ENCODE measurements at regions not wholly inside any gene's neighbourhood (a gene's known extent, or its start where the extent isn't known, plus 50 kb on each side); places are given as distances from the start of the nearest gene placed in this dataset.

- no peaks in the 10 kb centered on the region for H3K4me1 ChIP-seq (ENCODE audit: low read length)
- H3K9ac ChIP-seq (ENCODE audit: low read length): no peak overlapping the region
- no peak for DNase-seq
- no peaks in the 10 kb centered on the region for H3K27me3 ChIP-seq (ENCODE audit: low read length)
- H3K79me2 ChIP-seq (ENCODE audit: low read length): no peaks in the 10 kb centered on the region
- no peak overlapping the region for H3K27ac ChIP-seq (ENCODE audit: low read length)
- H2AFZ ChIP-seq (ENCODE audit: low read length): no peak overlapping the region
- no peaks in the 10 kb centered on the region for H3K9me2 ChIP-seq (replicated peaks; ENCODE audit: insufficient read depth, low read length)
- H3K4me3 ChIP-seq (ENCODE audit: low read length): no peak overlapping the region
- H3K9me3 ChIP-seq (ENCODE audit: low read length): no peaks in the 10 kb centered on the region
- no peak overlapping the region for H3K4me2 ChIP-seq (ENCODE audit: low read depth, low read length, poor library complexity, severe bottlenecking)
- H4K20me1 ChIP-seq (ENCODE audit: insufficient read depth, low read depth, low read length): no peaks in the 10 kb centered on the region
- H3K36me3 ChIP-seq (ENCODE audit: insufficient read depth, low read length): no peaks in the 10 kb centered on the region
Measured at GRCh38 chr3:76812649-76813242, 227.2 kb upstream of the ROBO2 start.

- H3K27ac ChIP-seq (ENCODE audit: low read length): no peak overlapping the region
- no peak overlapping the region for H3K9ac ChIP-seq (ENCODE audit: low read length)
- no peak for DNase-seq
- H3K27me3 ChIP-seq (ENCODE audit: low read length): no peaks in the 10 kb centered on the region
- no peaks in the 10 kb centered on the region for H3K9me3 ChIP-seq (ENCODE audit: low read length)
- H3K36me3 ChIP-seq (ENCODE audit: insufficient read depth, low read length): no peaks in the 10 kb centered on the region
- no peak overlapping the region for H3K4me2 ChIP-seq (ENCODE audit: low read depth, low read length, poor library complexity, severe bottlenecking)
- no peak overlapping the region for H2AFZ ChIP-seq (ENCODE audit: low read length)
- no peak overlapping the region for H3K4me3 ChIP-seq (ENCODE audit: low read length)
- H3K4me1 ChIP-seq (ENCODE audit: low read length): no peaks in the 10 kb centered on the region
- no peaks in the 10 kb centered on the region for H3K79me2 ChIP-seq (ENCODE audit: low read length)
- no peaks in the 10 kb centered on the region for H3K9me2 ChIP-seq (replicated peaks; ENCODE audit: insufficient read depth, low read length)
- H4K20me1 ChIP-seq (ENCODE audit: insufficient read depth, low read depth, low read length): no peaks in the 10 kb centered on the region
Measured at GRCh38 chr3:76815561-76815960, 224.3 kb upstream of the ROBO2 start.

- Histone ChIP-seq H3K36me3 (ENCODE audit: insufficient read depth, low read length) (no peaks in the 10 kb centered on the region), H3K4me2 (ENCODE audit: low read depth, low read length, poor library complexity, severe bottlenecking) (no peak overlapping the region), H2AFZ (ENCODE audit: low read length) (no peak overlapping the region), H3K9ac (ENCODE audit: low read length) (no peak overlapping the region), H3K9me2 (replicated peaks; ENCODE audit: insufficient read depth, low read length) (no peaks in the 10 kb centered on the region), H3K79me2 (ENCODE audit: low read length) (no peaks in the 10 kb centered on the region), H4K20me1 (ENCODE audit: insufficient read depth, low read depth, low read length) (no peaks in the 10 kb centered on the region), H3K27ac (ENCODE audit: low read length) (no peak overlapping the region), H3K9me3 (ENCODE audit: low read length) (no peaks in the 10 kb centered on the region), H3K4me3 (ENCODE audit: low read length) (no peak overlapping the region), H3K27me3 (ENCODE audit: low read length) (no peaks in the 10 kb centered on the region), H3K4me1 (ENCODE audit: low read length) (no peaks in the 10 kb centered on the region)
- no peak for DNase-seq
Measured at GRCh38 chr3:76820481-76820880, 219.4 kb upstream of the ROBO2 start.

- Histone ChIP-seq H3K9me2 (replicated peaks; ENCODE audit: insufficient read depth, low read length) (no peaks in the 10 kb centered on the region), H3K4me2 (ENCODE audit: low read depth, low read length, poor library complexity, severe bottlenecking) (no peak overlapping the region), H3K9me3 (ENCODE audit: low read length) (no peaks in the 10 kb centered on the region), H3K9ac (ENCODE audit: low read length) (no peak overlapping the region), H3K27ac (ENCODE audit: low read length) (no peak overlapping the region), H3K27me3 (ENCODE audit: low read length) (no peaks in the 10 kb centered on the region), H2AFZ (ENCODE audit: low read length) (no peak overlapping the region), H3K4me3 (ENCODE audit: low read length) (no peak overlapping the region), H3K4me1 (ENCODE audit: low read length) (no peaks in the 10 kb centered on the region), H4K20me1 (ENCODE audit: insufficient read depth, low read depth, low read length) (no peaks in the 10 kb centered on the region), H3K79me2 (ENCODE audit: low read length) (no peaks in the 10 kb centered on the region), H3K36me3 (ENCODE audit: insufficient read depth, low read length) (no peaks in the 10 kb centered on the region)
- DNase-seq: no peak
Measured at GRCh38 chr3:76824658-76825240, 215.2 kb upstream of the ROBO2 start.

- Histone ChIP-seq H3K4me2 (ENCODE audit: low read depth, low read length, poor library complexity, severe bottlenecking) (no peak overlapping the region), H3K27ac (ENCODE audit: low read length) (no peak overlapping the region), H3K9ac (ENCODE audit: low read length) (no peak overlapping the region), H4K20me1 (ENCODE audit: insufficient read depth, low read depth, low read length) (no peaks in the 10 kb centered on the region), H2AFZ (ENCODE audit: low read length) (no peak overlapping the region), H3K36me3 (ENCODE audit: insufficient read depth, low read length) (no peaks in the 10 kb centered on the region), H3K79me2 (ENCODE audit: low read length) (no peaks in the 10 kb centered on the region), H3K9me2 (replicated peaks; ENCODE audit: insufficient read depth, low read length) (no peaks in the 10 kb centered on the region), H3K9me3 (ENCODE audit: low read length) (no peaks in the 10 kb centered on the region), H3K4me1 (ENCODE audit: low read length) (no peaks in the 10 kb centered on the region), H3K4me3 (ENCODE audit: low read length) (no peak overlapping the region), H3K27me3 (ENCODE audit: low read length) (no peaks in the 10 kb centered on the region)
- DNase-seq: no peak
Measured at GRCh38 chr3:76826861-76827260, 213.0 kb upstream of the ROBO2 start.

GRCh38 chr3:76827701-76828226, 212.1 kb upstream of the ROBO2 start:
- Histone ChIP-seq H2AFZ (ENCODE audit: low read length) (no peak overlapping the region), H3K9ac (ENCODE audit: low read length) (no peak overlapping the region), H3K4me2 (ENCODE audit: low read depth, low read length, poor library complexity, severe bottlenecking) (no peak overlapping the region), H3K79me2 (ENCODE audit: low read length) (no peaks in the 10 kb centered on the region), H4K20me1 (ENCODE audit: insufficient read depth, low read depth, low read length) (no peaks in the 10 kb centered on the region), H3K9me2 (replicated peaks; ENCODE audit: insufficient read depth, low read length) (no peaks in the 10 kb centered on the region), H3K27ac (ENCODE audit: low read length) (no peak overlapping the region), H3K4me1 (ENCODE audit: low read length) (no peaks in the 10 kb centered on the region), H3K27me3 (ENCODE audit: low read length) (no peaks in the 10 kb centered on the region), H3K36me3 (ENCODE audit: insufficient read depth, low read length) (no peaks in the 10 kb centered on the region), H3K4me3 (ENCODE audit: low read length) (no peak overlapping the region), H3K9me3 (ENCODE audit: low read length) (no peaks in the 10 kb centered on the region)
- no peak for DNase-seq

- no peak for DNase-seq
- Histone ChIP-seq H3K9me3 (ENCODE audit: low read length) (0 out of 2 replicates have a peak, but pooled peaks cover 2% of the 10 kb centered on the region), H3K4me2 (ENCODE audit: low read depth, low read length, poor library complexity, severe bottlenecking) (no peak overlapping the region), H3K4me3 (ENCODE audit: low read length) (no peak overlapping the region), H3K9me2 (replicated peaks; ENCODE audit: insufficient read depth, low read length) (no peaks in the 10 kb centered on the region), H3K79me2 (ENCODE audit: low read length) (no peaks in the 10 kb centered on the region), H3K4me1 (ENCODE audit: low read length) (no peaks in the 10 kb centered on the region), H3K36me3 (ENCODE audit: insufficient read depth, low read length) (no peaks in the 10 kb centered on the region), H2AFZ (ENCODE audit: low read length) (no peak overlapping the region), H3K27ac (ENCODE audit: low read length) (no peak overlapping the region), H3K27me3 (ENCODE audit: low read length) (0 out of 2 replicates have a peak, but pooled peaks cover 2% of the 10 kb centered on the region), H3K9ac (ENCODE audit: low read length) (no peak overlapping the region), H4K20me1 (ENCODE audit: insufficient read depth, low read depth, low read length) (no peaks in the 10 kb centered on the region)
Measured at GRCh38 chr3:76834657-76835056, 205.2 kb upstream of the ROBO2 start.

- no peaks in the 10 kb centered on the region for H4K20me1 ChIP-seq (ENCODE audit: insufficient read depth, low read depth, low read length)
- no peaks in the 10 kb centered on the region for H3K4me1 ChIP-seq (ENCODE audit: low read length)
- H3K9ac ChIP-seq (ENCODE audit: low read length): no peak overlapping the region
- no peak for DNase-seq
- no peak overlapping the region for H3K27ac ChIP-seq (ENCODE audit: low read length)
- 0 out of 2 replicates have a peak, but pooled peaks cover 2% of the 10 kb centered on the region for H3K9me3 ChIP-seq (ENCODE audit: low read length)
- H3K27me3 ChIP-seq (ENCODE audit: low read length): 0 out of 2 replicates have a peak, but pooled peaks cover 2% of the 10 kb centered on the region
- H3K4me2 ChIP-seq (ENCODE audit: low read depth, low read length, poor library complexity, severe bottlenecking): no peak overlapping the region
- H3K79me2 ChIP-seq (ENCODE audit: low read length): no peaks in the 10 kb centered on the region
- no peak overlapping the region for H2AFZ ChIP-seq (ENCODE audit: low read length)
- no peaks in the 10 kb centered on the region for H3K9me2 ChIP-seq (replicated peaks; ENCODE audit: insufficient read depth, low read length)
- no peak overlapping the region for H3K4me3 ChIP-seq (ENCODE audit: low read length)
- H3K36me3 ChIP-seq (ENCODE audit: insufficient read depth, low read length): no peaks in the 10 kb centered on the region
Measured at GRCh38 chr3:76841747-76842146, 198.2 kb upstream of the ROBO2 start.
